HG03575 (cell line): ENCODE measurements at regions not wholly inside any gene's neighbourhood (a gene's known extent, or its start where the extent isn't known, plus 50 kb on each side); places are given as distances from the start of the nearest gene placed in this dataset.
"Not testable (repeated sequence)": the region's sequence is repeated elsewhere in the genome, so short reads cannot be mapped to it uniquely, and the experiment has no call there.

ENCODE experiments used
- ATAC-seq: cut with Tn5 transposase; IDR thresholded peaks from one replicate; pipeline ENCODE4 v1.9.1; 2021; ENCODE audit not compliant: unreplicated experiment, insufficient number of reproducible peaks, low FRiP score; ENCODE audit errors: extremely low read depth

DNA sequence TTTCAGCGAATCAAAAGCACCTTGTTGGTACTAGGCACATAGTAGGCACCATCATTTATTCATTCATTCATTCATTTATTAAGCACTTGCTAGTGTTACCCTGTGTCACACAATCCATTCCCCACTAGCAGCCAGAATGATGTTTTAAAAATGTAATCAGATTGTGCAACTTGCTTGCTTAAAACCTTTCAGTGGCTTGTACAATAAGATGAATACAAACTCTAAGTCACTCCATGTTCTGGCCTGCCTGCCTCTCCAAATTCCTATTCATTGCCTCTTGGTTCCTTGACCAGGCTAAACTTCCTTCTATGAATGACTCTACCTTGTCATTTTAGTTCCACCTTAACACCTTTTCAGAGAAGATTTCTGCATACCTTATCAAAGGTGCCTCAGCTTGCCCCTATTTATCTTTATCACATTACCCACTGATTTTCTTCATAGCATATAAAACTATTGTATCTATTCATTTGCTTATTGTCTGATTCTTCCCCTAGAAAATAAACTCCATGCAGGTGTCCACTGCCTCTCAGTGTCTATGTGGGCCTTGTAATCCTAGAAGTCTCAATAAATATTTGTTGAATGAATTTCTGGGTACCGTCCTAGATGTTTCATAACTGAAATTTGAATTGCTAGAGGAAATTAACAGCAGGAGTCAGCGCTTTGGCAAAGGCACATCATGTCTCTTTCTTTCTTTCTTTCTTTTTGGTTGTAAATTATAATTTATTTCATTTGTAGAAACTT, 169.5 kb downstream of the TMEM26 start:
- no peak for ATAC-seq

DNA sequence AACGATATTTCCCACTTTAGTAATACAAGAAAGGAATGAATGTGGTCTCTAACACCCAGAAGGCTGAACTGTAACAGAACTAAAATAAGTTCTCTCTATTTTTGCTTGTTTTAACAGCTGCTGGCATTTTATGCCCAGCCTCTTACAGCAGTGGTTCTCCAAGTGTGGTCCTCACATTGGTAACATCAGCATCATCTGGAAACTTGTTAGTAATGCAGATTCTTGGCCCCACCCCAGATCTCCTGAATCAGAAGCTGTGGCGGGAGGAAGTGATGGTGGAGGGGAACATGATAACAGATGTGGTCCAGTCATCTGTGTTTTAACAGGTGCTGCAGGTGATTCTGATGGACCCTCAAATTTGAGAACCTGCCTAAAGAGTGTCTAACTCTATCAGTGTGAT, 170.1 kb downstream of the TMEM26 start:
- ATAC-seq = no peak

DNA sequence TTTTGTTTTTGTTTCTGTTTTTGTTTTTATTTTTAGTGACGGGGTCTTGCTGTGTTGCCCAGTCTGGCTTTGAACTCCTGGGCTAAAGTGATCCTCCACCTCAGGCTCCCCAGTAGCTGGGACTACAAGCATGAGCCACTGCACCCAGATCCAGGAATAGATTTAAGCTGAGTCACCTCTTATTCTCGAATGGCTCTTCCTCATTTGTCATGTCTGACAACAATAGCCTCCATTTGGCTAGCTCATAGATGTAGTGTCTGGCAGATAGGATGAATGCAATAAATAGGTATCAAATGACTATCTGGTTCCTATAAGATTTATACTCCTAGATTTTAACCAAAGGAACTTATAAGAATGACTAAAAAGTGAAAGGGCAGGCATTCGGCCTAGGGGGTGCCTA, 172.9 kb downstream of the TMEM26 start:
- ATAC-seq = no peak

DNA sequence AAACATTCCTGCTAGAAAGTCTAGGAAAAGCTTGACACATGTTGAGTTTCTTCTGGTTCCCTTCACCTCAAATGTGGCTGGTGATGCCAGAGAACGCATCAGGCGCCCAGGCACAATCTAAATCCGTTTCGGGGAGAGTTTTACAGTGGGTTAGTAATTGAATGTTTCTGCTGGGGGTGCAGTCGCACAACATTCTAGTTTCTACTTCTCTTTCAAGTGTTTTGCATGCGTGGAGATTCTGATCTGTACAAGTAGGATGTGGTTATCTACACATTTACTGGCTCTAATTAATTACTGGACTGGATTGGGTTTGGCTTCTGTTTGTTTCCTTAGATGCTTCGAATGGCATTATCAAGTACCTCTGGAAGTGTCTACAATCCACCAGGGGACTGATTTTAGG, 173.8 kb downstream of the TMEM26 start:
- ATAC-seq = peak; percentile 64

DNA sequence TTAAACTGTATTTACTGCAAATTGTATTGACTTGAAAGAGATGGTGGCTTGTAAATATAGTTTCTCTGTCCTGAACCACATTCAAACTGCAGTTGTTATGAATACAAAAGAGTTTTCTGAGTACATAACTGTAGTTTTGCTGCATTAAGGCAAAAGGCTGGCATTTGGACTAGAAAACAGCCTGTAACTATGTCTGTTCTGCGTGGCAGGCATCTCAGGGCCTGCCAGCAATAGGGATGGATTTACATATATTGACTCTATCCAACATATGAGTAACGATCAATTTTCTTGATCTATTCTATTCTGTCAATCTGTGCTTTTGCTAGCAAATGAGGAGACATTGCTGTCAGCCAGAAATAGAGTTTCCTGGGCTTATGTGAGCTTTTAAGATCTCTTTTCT, 174.6 kb downstream of the TMEM26 start:
- ATAC-seq = no peak

DNA sequence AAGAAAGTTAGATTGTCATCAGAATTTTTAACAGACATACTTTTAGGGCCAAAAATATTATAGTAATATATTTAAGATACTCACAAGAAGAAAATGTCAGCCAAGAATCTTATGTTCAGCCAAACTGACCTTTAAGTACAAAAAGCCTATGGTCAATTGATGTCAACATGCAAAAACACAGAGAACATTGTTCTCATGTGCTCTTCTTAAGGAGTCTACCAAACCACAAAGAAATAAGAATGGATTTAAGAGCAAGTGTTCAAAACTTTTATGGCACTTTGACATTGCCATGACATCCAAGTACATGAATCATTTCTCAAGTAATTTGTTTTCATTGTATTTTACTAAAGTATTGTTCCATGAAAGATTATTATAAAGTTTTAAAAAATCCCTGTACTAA, 180.4 kb downstream of the TMEM26 start:
- ATAC-seq = no peak

DNA sequence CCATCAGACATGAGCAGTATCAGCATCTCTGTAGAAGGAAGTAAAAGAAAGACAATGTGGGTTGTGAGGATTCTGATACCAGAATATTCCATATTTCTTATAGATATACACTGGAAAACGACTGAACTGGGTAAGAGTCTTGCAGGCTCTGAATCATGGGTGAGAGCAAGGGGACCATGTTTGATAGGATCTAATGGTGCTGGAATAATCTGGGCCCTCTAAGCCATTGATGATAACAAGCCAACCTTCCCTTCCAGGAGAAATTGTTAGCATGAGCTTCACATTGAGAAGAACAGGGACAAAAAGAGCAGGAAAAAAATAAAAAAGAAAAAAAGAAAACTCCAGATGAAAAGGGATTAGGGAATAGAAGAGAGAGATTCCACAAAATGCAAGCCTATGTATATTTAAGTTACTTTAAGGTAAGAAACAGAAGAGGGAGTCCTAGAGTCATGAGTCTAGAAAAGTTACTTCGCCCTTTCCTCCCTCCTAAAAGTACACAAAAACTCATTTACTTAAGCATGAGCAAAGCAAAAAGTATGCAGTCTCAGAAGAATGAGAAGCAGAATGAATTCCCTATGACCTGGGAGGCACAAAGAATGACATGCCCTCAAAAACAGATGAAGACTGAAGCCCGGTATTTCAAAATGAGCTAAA, 181.9 kb downstream of the TMEM26 start:
- no peak for ATAC-seq

DNA sequence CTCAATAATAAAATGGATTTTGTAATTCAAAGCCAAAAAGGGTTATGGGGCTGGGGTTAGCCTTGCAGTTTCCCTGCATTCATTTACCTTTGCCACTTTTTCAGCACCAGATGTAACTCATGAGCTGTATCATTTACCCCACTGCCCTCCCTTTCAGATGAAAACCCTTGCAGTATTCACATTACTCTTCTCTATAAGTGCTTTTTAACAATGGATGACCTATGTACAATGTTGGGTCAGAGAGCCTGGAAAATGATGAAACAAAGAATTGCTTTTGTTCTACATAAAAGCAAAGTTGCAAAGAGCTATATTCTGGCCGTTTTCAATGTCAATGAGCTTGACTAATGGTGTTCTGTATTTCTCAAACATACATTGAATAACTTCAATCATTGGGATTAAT, 189.7 kb downstream of the TMEM26 start:
- no peak for ATAC-seq

DNA sequence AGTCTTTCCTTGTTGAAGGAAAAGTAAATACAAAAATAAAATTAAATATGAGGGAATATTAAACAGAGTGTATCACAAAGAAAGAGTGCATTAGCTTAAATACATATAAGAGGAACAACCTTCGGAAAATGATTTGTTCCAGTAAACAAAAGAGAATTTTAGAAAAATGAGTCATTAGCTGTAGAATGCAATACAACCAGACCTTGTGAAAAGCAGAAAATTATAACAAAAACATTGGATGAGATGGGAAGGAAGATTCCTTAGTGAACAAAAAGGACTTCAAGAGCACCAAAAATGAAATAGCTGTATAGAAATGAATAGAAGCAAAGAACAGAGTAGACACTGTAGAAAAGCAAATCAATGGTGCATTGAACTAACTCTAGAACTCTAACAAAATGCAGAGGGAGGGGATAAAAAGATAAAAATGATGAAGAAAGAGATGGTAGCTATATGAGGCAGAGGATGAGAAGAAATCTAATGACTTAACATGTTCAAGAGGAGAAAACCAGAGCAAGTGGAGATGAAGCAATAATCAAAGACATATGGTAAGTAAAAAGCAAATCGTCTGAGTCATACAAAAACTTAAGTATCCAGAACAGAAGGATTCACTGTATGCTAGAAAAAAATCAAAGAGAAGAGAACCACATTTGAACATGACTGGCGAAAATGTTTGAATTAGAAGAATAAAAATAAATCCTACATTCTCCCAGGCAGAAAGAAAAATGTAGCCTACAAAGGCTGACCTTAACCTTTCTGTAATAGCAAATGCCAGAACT, 190.5 kb downstream of the TMEM26 start:
- no peak for ATAC-seq

DNA sequence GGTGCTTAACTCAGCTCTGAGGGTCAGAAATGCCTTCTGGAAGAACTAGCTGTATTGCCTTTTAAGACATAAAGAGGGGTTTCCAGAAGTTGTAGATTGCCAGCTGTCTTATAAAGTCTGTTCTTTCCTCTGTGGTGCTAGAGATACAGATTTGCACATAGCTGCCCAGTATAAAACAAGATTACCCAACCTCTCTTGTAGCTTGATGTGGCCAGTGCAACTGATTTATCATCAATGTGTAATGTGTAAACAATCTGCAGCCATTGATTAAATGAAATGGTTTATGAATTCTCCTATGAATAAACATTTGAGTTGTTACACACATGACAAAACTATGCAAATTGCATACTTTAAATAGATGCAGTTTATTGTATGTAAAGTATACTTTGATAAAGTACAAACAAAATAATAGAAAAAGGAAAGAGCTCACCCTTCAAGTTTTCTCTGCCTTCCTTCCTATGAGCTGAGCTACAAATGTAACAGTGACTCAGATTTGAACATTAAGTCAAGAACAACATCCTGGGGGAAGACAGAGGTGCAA, 195.2 kb downstream of the TMEM26 start:
- ATAC-seq = no peak

DNA sequence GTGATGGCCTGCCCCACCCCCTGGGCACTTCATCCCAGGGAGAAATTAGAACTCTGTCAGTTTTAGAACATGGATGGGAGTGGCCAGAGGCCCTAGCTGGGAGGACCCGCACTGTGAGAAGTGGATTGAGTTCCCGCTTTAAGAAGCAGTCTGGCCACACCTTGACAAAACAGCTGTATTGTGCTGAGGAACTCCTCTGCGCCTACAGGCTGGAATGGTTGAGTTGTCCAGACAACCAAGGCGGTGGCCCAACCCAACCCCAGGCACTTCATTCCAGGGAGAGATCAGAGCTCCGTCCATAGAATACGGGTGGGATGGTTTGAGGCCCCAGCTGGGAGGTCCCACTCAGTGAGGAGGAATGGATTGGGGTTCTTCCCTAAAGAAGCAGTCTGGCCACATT, 196.0 kb downstream of the TMEM26 start:
- ATAC-seq = no peak

DNA sequence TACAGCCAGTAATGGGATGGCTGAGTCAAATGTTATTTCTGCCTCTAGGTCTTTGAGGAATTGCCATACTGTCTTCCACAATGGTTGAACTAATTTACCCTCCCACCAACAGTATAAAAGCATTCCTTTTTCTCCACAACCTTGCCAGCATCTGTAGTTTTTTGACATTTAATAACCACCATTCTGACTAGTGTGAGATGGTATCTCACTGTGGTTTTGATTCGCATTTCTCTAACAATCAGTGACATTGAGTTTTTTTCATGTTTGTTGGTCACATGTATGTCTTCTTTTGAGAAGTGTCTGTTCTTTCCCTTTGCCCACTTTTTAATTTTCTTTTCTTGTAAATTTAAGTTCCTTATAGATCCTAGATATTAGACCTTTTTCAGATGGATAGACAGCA, 200.9 kb downstream of the TMEM26 start:
- ATAC-seq = not testable (repeated sequence)

DNA sequence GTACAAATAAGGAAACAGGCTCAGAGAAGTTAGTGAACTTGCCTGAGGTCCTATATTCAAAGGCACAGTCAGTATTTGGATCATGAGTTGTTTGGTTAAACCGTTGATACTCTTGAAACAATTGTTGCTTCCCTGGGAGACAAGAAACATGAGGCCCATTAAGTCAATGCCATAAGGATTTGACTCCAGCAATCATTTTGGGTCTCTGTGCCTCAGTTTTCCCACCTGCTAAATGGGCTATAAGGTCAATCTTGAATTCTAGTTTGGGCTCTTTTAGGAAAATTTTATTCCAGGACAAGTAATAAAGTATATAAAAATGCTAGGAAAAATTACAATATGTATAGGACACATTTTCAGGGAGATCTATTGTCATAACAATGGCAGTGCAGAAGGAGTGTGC, 202.1 kb downstream of the TMEM26 start:
- no peak for ATAC-seq

DNA sequence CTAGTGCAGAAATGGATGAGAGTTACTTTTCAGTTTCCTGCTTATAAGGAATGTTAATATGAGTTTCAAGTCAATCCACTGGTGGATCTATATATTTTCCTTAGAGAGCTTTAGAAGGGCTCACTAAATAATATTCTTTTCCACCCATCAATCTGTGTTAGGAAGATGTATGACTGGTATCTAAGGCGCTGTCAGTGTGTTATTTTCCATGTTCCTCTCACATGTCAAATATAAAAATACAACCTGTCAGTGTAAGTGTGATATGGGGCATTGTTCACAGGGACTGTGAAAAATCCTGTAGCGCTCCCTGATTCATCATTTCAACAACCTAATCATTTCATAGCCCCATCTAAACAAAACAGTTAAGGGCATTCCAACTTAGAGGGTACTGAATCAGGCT, 203.1 kb downstream of the TMEM26 start:
- no peak for ATAC-seq

DNA sequence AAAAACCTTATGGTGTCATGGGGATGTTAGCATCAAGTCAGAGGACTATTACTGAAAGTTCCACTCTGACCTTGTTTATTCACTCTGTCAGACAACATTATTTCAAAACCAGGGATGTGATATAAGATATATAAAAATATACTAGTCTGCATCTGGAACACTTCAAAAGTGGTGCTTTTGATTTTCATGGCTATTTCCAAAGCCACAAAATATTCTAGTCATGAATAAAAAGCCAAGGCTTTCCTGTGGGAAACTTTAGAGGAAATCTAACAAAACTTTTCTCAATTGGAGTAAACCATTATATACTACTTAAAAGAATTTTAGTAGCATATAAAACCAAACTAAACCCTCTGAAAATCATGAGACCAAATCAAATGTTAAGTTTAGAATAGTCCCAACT, 205.2 kb downstream of the TMEM26 start:
- ATAC-seq = no peak

DNA sequence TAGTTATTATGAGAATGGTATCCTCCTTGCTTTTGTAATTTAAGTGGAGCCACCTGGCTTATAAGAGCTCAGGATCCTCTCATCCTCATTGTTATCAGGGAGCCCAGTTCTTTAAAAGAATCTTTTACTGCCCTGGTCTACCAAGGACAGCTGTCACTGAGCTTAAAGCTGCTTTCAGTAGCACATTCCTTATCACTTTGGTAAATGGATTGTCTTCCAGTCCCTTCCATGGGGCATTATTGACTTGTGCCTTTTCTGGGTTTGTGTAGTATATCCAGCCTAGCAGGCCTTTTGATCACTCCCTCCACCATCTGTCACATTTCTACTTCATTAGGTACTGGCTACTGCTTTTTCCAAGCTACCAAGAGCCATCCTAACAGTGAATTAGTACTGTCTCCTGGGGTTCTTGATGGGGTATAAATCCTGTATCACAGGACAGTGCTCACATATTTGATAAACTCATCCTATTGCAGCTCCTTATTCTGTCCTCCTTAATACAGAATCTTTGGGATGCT, 208.9 kb downstream of the TMEM26 start:
- no peak for ATAC-seq

DNA sequence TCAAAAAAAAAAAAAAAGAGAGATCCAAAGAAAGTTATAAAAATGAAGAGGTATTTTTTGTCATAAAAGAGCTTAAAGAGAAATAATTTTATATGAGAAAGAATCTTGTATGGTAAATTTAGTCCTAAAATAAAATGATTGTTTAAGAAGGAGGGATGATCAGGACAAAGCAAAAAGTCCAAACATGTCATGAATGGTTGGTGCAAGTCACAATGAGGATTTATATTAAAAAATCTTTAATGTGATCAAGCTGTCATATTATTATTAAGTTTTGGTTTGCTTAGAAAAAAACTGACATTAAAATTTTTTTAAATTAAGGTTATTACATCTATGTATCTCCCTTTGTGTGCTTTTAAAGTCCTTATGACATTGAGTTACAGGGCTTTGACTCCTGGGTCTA, 220.4 kb downstream of the TMEM26 start:
- ATAC-seq = no peak

DNA sequence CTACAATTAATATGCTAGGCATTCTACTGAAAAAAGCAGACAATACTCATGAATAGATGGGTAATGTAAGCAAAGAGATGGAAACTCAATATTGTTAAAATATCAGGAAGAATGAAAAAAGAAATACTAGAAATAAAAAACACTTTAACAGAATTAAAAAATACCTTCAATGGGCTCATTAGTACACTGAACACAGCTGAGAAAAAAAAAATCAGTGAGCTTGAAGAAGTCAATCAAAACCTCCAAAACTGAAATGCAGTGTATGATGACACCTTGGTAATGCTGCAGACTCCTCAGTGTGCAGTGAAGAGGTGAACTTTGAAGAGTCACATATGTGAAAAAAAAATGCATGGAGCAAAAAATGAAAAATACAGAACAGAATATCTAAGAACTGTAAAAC, 227.2 kb downstream of the TMEM26 start:
- no peak for ATAC-seq

DNA sequence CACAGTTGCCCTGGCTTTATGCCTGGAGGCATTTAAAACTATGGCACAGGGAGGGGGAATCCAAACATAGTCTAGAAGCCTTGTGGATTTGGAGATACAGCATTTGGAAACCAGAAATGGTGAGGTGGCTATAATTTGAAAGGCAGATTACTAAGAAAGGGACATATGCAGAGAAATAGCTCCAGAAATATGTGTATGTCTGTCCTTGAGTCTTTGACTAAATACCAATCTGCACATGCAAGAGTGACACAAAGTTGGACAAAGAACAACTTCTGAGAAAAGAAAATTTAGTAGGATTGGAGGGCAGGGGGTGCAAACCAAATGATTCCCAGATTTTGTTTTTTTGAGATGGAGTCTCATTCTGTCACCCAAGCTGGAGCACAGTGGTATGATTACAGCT, 229.6 kb downstream of the TMEM26 start:
- no peak for ATAC-seq

DNA sequence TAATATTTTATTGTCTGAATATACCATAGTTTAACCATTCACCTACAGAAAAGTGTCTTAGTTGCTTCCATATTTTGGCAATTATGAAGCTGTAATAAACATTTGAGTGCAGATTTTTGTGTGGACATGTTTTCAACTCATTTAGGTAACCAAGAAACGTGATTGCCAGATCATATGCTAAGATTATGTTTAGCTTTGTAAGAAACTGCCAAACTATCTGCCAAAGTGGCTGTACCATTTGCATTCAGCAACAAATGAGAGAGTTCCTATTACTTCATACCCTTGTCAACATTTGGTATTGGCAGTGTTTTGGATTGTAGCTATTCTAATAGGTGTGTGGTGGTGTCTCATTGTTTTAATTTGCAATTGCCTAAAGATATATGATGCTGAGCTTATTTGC, 233.5 kb downstream of the TMEM26 start:
- ATAC-seq = no peak
